ENCODE measurements at regions not wholly inside any gene's neighbourhood (a gene's known extent, or its start where the extent isn't known, plus 50 kb on each side); places are given as distances from the start of the nearest gene placed in this dataset.
A peak's percentile ranks its signal among the peaks of the same experiment; 100 is the strongest.

GRCh38 chr2:57698935-57699449 is 347.6 kb upstream of the VRK2 start:
- no peaks in the 10 kb centered on the region for H3K4me1 ChIP-seq (ENCODE audit: control insufficient read depth, insufficient read depth, low read length)

DNA sequence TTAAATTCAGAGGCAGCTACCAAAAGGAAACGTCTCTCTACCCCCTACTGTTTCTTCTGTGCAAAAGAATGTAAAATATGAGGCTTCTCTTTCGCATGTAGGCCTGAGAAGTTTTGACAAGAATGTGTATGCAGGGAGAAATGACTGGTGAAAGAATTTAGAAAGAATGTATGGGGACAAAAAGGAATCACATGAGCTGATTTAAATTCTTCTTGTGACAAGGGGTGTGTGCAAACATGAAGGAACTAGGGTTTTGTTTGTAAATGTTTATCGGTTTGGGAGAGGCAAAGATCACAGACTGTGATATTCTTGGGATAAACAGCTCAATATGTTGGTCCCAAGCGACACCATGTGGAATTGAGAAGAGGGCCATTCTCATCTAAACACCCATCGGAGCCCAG is 345.2 kb upstream of the VRK2 start:
- no peak for ATAC-seq
- POLR2A ChIA-PET, result no interaction called here

More at GRCh38 chr2:57698935-57699449, 347.6 kb upstream of the VRK2 start:
- no peak overlapping the region for H3K27ac ChIP-seq (ENCODE audit: low read length)
- no peaks in the 10 kb centered on the region for H3K36me3 ChIP-seq (ENCODE audit: control insufficient read depth, insufficient read depth, low read length)
- ChIA-PET POLR2A (no interaction called here), CTCF (no interaction called here)
- no TSS peak for BruUV-seq (replicated peaks)
- H3K4me3 ChIP-seq (ENCODE audit: low read depth in 2 of 2, low read length in 2 of 2), result no peak overlapping the region
- intact Hi-C loops (cut with micrococcal nuclease; ENCODE audit: unreplicated experiment), result no loop called here
- DNase-seq (ENCODE audit: low read depth, low spot score) (no peak), ATAC-seq (no peak)
- TF ChIP-seq SIN3A (IDR thresholded peaks at IDR 0.05; ENCODE audit: borderline replicate concordance, insufficient read depth, low read depth, low read length) (no peak), CTCF (IDR thresholded peaks at IDR 0.05) (no peak), TCF7L2 (IDR thresholded peaks at IDR 0.05; ENCODE audit: low read depth, low read length) (no peak), POLR2AphosphoS5 (IDR thresholded peaks at IDR 0.05; ENCODE audit: low read depth, low read length) (no peak)
- TF ChIP-seq, protein P1, sequence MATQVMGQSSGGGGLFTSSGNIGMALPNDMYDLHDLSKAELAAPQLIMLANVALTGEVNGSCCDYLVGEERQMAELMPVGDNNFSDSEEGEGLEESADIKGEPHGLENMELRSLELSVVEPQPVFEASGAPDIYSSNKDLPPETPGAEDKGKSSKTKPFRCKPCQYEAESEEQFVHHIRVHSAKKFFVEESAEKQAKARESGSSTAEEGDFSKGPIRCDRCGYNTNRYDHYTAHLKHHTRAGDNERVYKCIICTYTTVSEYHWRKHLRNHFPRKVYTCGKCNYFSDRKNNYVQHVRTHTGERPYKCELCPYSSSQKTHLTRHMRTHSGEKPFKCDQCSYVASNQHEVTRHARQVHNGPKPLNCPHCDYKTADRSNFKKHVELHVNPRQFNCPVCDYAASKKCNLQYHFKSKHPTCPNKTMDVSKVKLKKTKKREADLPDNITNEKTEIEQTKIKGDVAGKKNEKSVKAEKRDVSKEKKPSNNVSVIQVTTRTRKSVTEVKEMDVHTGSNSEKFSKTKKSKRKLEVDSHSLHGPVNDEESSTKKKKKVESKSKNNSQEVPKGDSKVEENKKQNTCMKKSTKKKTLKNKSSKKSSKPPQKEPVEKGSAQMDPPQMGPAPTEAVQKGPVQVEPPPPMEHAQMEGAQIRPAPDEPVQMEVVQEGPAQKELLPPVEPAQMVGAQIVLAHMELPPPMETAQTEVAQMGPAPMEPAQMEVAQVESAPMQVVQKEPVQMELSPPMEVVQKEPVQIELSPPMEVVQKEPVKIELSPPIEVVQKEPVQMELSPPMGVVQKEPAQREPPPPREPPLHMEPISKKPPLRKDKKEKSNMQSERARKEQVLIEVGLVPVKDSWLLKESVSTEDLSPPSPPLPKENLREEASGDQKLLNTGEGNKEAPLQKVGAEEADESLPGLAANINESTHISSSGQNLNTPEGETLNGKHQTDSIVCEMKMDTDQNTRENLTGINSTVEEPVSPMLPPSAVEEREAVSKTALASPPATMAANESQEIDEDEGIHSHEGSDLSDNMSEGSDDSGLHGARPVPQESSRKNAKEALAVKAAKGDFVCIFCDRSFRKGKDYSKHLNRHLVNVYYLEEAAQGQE (IDR thresholded peaks at IDR 0.05; ENCODE audit: insufficient read depth in 1 of 2, low read depth in 2 of 2, low read length in 1 of 2), result no peak
- in situ Hi-C loops (cut with HindIII; ENCODE audit: low pct_unique_long_range_greater_than_20kb, low sequenced_read_pairs), result no loop called here
- no peaks in the 10 kb centered on the region for H3K9me3 ChIP-seq (ENCODE audit: control insufficient read depth, insufficient read depth, low read depth, low read length)
- H3K27me3 ChIP-seq (ENCODE audit: control insufficient read depth, insufficient read depth, low read length), result no peaks in the 10 kb centered on the region

More for the DNA sequence above, 345.2 kb upstream of the VRK2 start:
- CTCF ChIA-PET, result interaction anchor here (0.6 to 1.2 kb wide), 2 partner anchors 12 to 19 kb away, joined by 3 to 6 read pairs; no protein-coding TSS in a partner anchor
- H3K27me3 ChIP-seq (ENCODE audit: control insufficient read depth, insufficient read depth, low read length), result no peaks in the 10 kb centered on the region
- H3K27ac ChIP-seq (ENCODE audit: low read length), result no peak overlapping the region
- in situ Hi-C loops (cut with HindIII; ENCODE audit: low pct_unique_long_range_greater_than_20kb, low sequenced_read_pairs) (no loop called here), intact Hi-C loops (cut with micrococcal nuclease; ENCODE audit: unreplicated experiment) (no loop called here)
- no peaks in the 10 kb centered on the region for H3K9me3 ChIP-seq (ENCODE audit: control insufficient read depth, insufficient read depth, low read depth, low read length)
- BruUV-seq (replicated peaks), result no TSS peak
- no peaks in the 10 kb centered on the region for H3K4me1 ChIP-seq (ENCODE audit: control insufficient read depth, insufficient read depth, low read length)
- TF ChIP-seq CTCF (IDR thresholded peaks at IDR 0.05) (peak; percentile 18; the same call in 1 of the 2 replicates), TCF7L2 (IDR thresholded peaks at IDR 0.05; ENCODE audit: low read depth, low read length) (no peak)
- H3K36me3 ChIP-seq (ENCODE audit: control insufficient read depth, insufficient read depth, low read length), result no peaks in the 10 kb centered on the region
- DNase-seq (ENCODE audit: low read depth, low spot score), result no peak
- H3K4me3 ChIP-seq (ENCODE audit: low read depth in 2 of 2, low read length in 2 of 2), result no peak overlapping the region

Measured in Panc1 (cell line).